ENCODE measurements at regions not wholly inside any gene's neighbourhood (a gene's known extent, or its start where the extent isn't known, plus 50 kb on each side); places are given as distances from the start of the nearest gene placed in this dataset.

- no peak for DNase-seq
Observed at GRCh38 chr20:40203032-40203431, 486.0 kb downstream of the MAFB start.

GRCh38 chr20:40197691-40198090 is 491.3 kb downstream of the MAFB start:
- no peak for DNase-seq

GRCh38 chr20:40196846-40197436 is 492.1 kb downstream of the MAFB start:
- no peak for DNase-seq

- DNase-seq, result no peak
Observed at GRCh38 chr20:40195742-40196141, 493.3 kb downstream of the MAFB start.

GRCh38 chr20:40192529-40192928 is 496.5 kb downstream of the MAFB start:
- DNase-seq, result no peak

- DNase-seq, result no peak
Observed at GRCh38 chr20:40192081-40192480, 497.0 kb downstream of the MAFB start.

GRCh38 chr20:40191573-40191972 is 497.5 kb downstream of the MAFB start:
- no peak for DNase-seq

GRCh38 chr20:40189621-40190020 is 499.4 kb downstream of the MAFB start:
- DNase-seq, result no peak

GRCh38 chr20:40188319-40188718 is 500.7 kb downstream of the MAFB start:
- DNase-seq, result no peak

- DNase-seq, result no peak
Observed at GRCh38 chr20:40186826-40187225, 502.2 kb downstream of the MAFB start.

GRCh38 chr20:40181676-40182075 is 507.4 kb downstream of the MAFB start:
- no peak for DNase-seq

- no peak for DNase-seq
Observed at GRCh38 chr20:40176098-40176841, 512.8 kb downstream of the MAFB start.

- no peak for DNase-seq
Observed at GRCh38 chr20:40175296-40175695, 513.7 kb downstream of the MAFB start.

- DNase-seq, result no peak
Observed at GRCh38 chr20:40173872-40174271, 515.2 kb downstream of the MAFB start.

- DNase-seq, result no peak
Observed at GRCh38 chr20:40168981-40169620, 519.9 kb downstream of the MAFB start.

GRCh38 chr20:40161391-40161790 is 527.6 kb downstream of the MAFB start:
- no peak for DNase-seq

GRCh38 chr20:40160097-40160550 is 528.9 kb downstream of the MAFB start:
- DNase-seq, result peak; percentile 57

GRCh38 chr20:40159276-40159675 is 529.8 kb downstream of the MAFB start:
- DNase-seq, result no peak

GRCh38 chr20:40156600-40157317 is 532.3 kb downstream of the MAFB start:
- no peak for DNase-seq

- no peak for DNase-seq
Observed at GRCh38 chr20:40154514-40154913, 534.5 kb downstream of the MAFB start.

- DNase-seq, result no peak
Observed at GRCh38 chr20:40148886-40149285, 540.1 kb downstream of the MAFB start.

GRCh38 chr20:40146071-40146470 is 543.0 kb downstream of the MAFB start:
- no peak for DNase-seq

- no peak for DNase-seq
Observed at GRCh38 chr20:40144581-40144980, 544.5 kb downstream of the MAFB start.

GRCh38 chr20:40134176-40134575 is 554.9 kb downstream of the MAFB start:
- DNase-seq, result no peak

Data from NCI-H446 treated with DMSO at 0.1 percent for 48 hours (cell line).